ENCODE measurements at regions not wholly inside any gene's neighbourhood (a gene's known extent, or its start where the extent isn't known, plus 50 kb on each side); places are given as distances from the start of the nearest gene placed in this dataset.

DNA sequence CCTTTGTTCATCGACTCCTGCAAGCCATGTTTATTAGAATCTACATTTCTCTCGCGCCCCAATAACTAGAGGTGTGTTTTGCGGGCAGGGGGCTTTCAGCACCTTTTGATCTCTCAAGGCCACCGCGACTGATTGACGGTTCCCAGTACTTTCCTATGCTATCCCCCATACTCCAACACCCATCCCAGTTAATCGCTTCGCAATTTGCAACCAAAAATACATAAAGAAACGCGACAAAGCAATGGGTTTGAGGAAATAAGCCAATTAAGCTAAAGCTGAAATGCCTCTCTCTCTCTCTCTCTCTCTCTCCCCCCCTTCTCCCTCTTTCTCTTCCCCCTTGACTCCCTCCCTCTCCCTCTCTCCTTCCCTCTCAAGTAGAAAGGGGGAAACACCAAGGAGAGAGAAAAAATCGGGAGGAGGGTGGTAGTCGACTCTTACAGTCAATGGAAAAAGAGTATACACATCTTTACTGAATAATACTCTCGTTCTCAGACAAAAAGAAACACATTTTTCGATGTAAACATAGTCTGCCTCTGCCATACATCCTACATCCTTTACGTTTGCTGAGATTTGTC, 128.0 kb upstream of the DPYD start:
- peak overlapping the region; percentile 79 for H3K4me3 Mint-ChIP-seq
- peaks cover 43% of the 10 kb centered on the region for H3K27me3 Mint-ChIP-seq (ENCODE audit: insufficient read depth, low read depth)
- H3K9ac ChIP-seq = no peak overlapping the region

DNA sequence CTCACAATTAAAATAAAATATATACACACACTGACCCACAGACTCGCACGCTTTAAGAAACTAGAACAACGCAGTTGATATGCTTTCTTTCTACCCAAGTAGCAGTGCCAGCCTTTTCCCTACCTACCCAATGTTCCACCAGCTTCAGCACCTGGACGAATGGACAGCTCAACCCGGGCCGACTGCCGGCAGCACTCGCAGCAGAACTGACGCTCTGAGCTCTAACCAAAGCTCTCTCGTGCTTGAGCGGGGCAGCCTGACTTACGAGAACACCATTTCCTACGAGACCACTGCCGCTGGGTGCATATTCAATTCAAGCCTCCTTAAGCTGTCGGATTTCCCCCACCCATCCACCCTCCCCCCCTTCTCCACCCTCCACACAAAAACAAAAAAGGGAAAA, 127.4 kb upstream of the DPYD start:
- Mint-ChIP-seq H3K4me3 (peak overlapping the region; percentile 79), H3K4me1 (peaks cover 41% of the 10 kb centered on the region), H3K27me3 (ENCODE audit: insufficient read depth, low read depth) (peaks cover 42% of the 10 kb centered on the region), H3K36me3 (no peaks in the 10 kb centered on the region), H3K27ac (no peak overlapping the region), H3K9me3 (peaks cover 3% of the 10 kb centered on the region)
- Histone ChIP-seq H3K36me3 (no peaks in the 10 kb centered on the region), H3K9me3 (ENCODE audit: low read depth) (no peaks in the 10 kb centered on the region), H3K9ac (no peak overlapping the region), H3K27ac (no peak overlapping the region), H2AFZ (replicated peaks) (no peak overlapping the region), H3K4me3 (peak overlapping the region; percentile 29), H3K4me1 (peaks cover 20% of the 10 kb centered on the region), H3F3A (ENCODE audit: low read depth) (peaks cover 8% of the 10 kb centered on the region), H4K20me1 (ENCODE audit: low read depth) (peaks cover 28% of the 10 kb centered on the region), H3K79me2 (ENCODE audit: low read depth) (no peaks in the 10 kb centered on the region), H3K4me2 (peak overlapping the region; percentile 67), H3K27me3 (peaks cover 100% of the 10 kb centered on the region)
- TF ChIP-seq, protein P1, sequence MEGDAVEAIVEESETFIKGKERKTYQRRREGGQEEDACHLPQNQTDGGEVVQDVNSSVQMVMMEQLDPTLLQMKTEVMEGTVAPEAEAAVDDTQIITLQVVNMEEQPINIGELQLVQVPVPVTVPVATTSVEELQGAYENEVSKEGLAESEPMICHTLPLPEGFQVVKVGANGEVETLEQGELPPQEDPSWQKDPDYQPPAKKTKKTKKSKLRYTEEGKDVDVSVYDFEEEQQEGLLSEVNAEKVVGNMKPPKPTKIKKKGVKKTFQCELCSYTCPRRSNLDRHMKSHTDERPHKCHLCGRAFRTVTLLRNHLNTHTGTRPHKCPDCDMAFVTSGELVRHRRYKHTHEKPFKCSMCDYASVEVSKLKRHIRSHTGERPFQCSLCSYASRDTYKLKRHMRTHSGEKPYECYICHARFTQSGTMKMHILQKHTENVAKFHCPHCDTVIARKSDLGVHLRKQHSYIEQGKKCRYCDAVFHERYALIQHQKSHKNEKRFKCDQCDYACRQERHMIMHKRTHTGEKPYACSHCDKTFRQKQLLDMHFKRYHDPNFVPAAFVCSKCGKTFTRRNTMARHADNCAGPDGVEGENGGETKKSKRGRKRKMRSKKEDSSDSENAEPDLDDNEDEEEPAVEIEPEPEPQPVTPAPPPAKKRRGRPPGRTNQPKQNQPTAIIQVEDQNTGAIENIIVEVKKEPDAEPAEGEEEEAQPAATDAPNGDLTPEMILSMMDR (IDR thresholded peaks at IDR 0.05) = no peak
- TF ChIP-seq EZH2 (IDR thresholded peaks at IDR 0.05) = peak; percentile 27
- peak; percentile 92 for DNase-seq (ENCODE audit: low spot score)

More for the DNA sequence above, 128.0 kb upstream of the DPYD start:
- H3K36me3 Mint-ChIP-seq = no peaks in the 10 kb centered on the region
- Histone ChIP-seq H3K79me2 (ENCODE audit: low read depth) (no peaks in the 10 kb centered on the region), H3K36me3 (no peaks in the 10 kb centered on the region), H2AFZ (replicated peaks) (no peak overlapping the region), H3K4me1 (peaks cover 14% of the 10 kb centered on the region), H3K27ac (no peak overlapping the region), H3K27me3 (peaks cover 100% of the 10 kb centered on the region), H3K4me3 (peak overlapping the region; percentile 29), H3F3A (ENCODE audit: low read depth) (peaks cover 6% of the 10 kb centered on the region), H3K4me2 (peak overlapping the region; percentile 67), H4K20me1 (ENCODE audit: low read depth) (peaks cover 28% of the 10 kb centered on the region), H3K9me3 (ENCODE audit: low read depth) (no peaks in the 10 kb centered on the region)
- TF ChIP-seq, protein P1 (IDR thresholded peaks at IDR 0.05) = no peak
- peak; percentile 51 for TF ChIP-seq EZH2 (IDR thresholded peaks at IDR 0.05)
- TF ChIP-seq EZH2phosphoT487 (IDR thresholded peaks at IDR 0.05) = peak; percentile 67
- peaks cover 38% of the 10 kb centered on the region for H3K4me1 Mint-ChIP-seq
- no peak for DNase-seq (ENCODE audit: low spot score)
- no peak overlapping the region for H3K27ac Mint-ChIP-seq
- H3K9me3 Mint-ChIP-seq = peaks cover 3% of the 10 kb centered on the region

DNA sequence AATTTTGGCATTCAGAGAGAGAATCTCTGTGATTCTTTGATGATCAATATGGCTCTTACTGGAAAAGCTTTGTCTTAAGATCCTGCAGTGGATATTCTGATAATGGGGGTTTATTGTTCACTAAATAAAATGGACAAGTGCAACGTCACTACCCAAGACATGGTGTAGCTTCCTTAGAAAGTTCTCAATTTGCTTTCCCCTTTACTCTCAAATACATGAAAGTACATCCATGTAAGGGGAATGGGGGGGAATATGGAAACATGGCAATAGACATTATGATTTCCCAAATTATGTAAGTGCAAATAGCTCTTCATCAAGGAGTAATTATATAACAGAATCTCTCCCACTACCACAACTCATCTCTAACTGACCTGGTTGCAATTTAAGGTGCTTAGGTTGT, 126.3 kb upstream of the DPYD start:
- Histone ChIP-seq H3K4me2 (no peak overlapping the region), H3K9me3 (ENCODE audit: low read depth) (no peaks in the 10 kb centered on the region), H4K20me1 (ENCODE audit: low read depth) (peaks cover 28% of the 10 kb centered on the region), H3K9ac (no peak overlapping the region), H3K79me2 (ENCODE audit: low read depth) (no peaks in the 10 kb centered on the region), H3F3A (ENCODE audit: low read depth) (peaks cover 9% of the 10 kb centered on the region), H3K27me3 (peaks cover 97% of the 10 kb centered on the region), H3K36me3 (no peaks in the 10 kb centered on the region), H3K27ac (no peak overlapping the region), H3K4me3 (no peak overlapping the region), H3K4me1 (peaks cover 20% of the 10 kb centered on the region), H2AFZ (replicated peaks) (no peak overlapping the region)
- H3K27me3 Mint-ChIP-seq (ENCODE audit: insufficient read depth, low read depth) = peaks cover 37% of the 10 kb centered on the region
- TF ChIP-seq EZH2 (IDR thresholded peaks at IDR 0.05) (no peak), EZH2phosphoT487 (IDR thresholded peaks at IDR 0.05) (no peak)
- TF ChIP-seq, protein P1 (IDR thresholded peaks at IDR 0.05) = no peak
- peaks cover 3% of the 10 kb centered on the region for H3K9me3 Mint-ChIP-seq
- H3K36me3 Mint-ChIP-seq = no peaks in the 10 kb centered on the region
- peaks cover 32% of the 10 kb centered on the region for H3K4me1 Mint-ChIP-seq
- no peak for DNase-seq (ENCODE audit: low spot score)
- no peak overlapping the region for H3K4me3 Mint-ChIP-seq
- H3K27ac Mint-ChIP-seq = no peak overlapping the region

All from neural progenitor cell (in vitro differentiated cells).